ENCODE measurements at regions not wholly inside any gene's neighbourhood (a gene's known extent, or its start where the extent isn't known, plus 50 kb on each side); places are given as distances from the start of the nearest gene placed in this dataset.

- no peak for TF ChIP-seq CTCF (optimal IDR thresholded peaks at IDR 0.05 in 1 of 3, IDR thresholded peaks at IDR 0.05 in 1 of 3, conservative IDR thresholded peaks at IDR 0.05 in 1 of 3; ENCODE audit: extremely low read depth in 1 of 3, insufficient read depth in 2 of 3, low read length in 3 of 3)
- TF ChIP-seq EZH2 (IDR thresholded peaks at IDR 0.05; ENCODE audit: low read length): no peak
These were observed 86.4 kb upstream of the FBXO11 start for GRCh38 chr2:47992671-47993070.
